Glomerular visceral epithelial cell (primary cell): ENCODE measurements at regions not wholly inside any gene's neighbourhood (a gene's known extent, or its start where the extent isn't known, plus 50 kb on each side); places are given as distances from the start of the nearest gene placed in this dataset.
"Not testable (repeated sequence)": the region's sequence is repeated elsewhere in the genome, so short reads cannot be mapped to it uniquely, and the experiment has no call there.

Experiments
- DNase-seq: peaks from one replicate; pipeline ENCODE4 v3.0.0-alpha.2; 2016; ENCODE audit errors: extremely low spot score

GRCh38 chr9:134546746-134547145 is 94.9 kb upstream of the COL5A1 start:
- no peak for DNase-seq

DNA sequence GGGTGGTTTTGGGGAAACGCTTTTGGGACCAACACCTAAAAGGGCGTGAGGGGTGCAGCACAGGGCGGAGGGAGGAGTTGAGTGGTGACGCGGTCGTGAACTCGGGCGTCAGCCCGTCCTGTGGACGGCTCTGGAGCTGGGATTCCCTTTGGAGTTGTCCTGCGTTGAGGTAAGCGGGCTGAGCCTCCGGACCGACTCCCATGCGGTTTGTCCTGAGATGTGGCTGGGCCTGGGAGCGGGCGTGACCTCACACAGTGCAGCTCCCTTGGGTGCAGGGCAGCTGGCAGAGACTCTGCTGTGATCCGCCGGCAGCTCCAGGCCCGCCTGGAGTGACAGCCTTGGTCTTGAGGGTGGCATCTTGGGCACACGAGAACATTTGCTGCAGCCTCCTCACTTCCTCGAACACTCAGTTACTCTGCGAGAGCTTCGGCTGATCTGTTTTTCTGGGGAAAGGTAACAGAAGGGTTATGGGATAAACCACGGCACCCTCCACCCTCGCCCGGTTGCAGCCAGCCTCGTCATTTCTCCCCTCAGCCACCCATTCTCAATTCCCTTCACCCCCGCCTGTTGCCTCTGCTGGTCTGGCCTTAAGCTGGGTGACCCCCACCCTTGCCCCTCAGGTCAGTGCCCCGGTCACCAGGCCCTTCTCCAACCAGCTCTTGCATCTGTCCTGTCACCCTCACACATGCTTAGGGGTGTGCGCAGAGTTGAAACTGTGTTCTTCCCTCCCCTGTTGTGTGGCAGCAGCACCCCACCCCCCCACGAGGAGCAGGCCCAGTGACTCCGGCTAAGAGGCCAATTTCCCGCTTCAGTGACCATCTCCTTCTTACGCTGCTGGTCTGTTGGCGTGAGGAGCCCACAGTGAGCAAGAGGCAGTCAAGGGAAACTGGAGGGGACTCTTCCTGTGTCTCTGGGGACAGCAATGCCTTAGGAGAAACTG is 94.2 kb upstream of the COL5A1 start:
- peak; percentile 85 for DNase-seq

DNA sequence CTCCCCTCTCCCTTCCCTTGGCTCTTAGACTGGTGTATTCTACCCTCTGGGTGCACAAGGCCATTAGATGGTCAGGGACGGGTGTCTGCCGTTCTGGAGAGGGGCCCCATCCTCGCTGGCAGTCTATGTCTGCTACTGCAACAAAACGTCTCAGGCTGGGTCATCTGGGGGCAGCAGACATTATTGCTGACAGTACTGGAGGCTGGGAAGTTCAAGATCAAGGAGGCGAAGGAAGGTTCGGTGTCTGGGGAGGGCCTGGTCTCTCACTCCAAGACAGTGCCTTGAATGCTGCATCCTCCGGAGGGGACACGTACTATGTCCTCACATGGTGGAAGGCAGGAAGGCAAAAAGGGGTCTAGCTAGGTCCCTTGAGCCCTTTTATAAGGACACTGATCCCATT is 93.4 kb upstream of the COL5A1 start:
- DNase-seq = no peak

GRCh38 chr9:134548618-134549017 is 93.0 kb upstream of the COL5A1 start:
- DNase-seq = no peak

DNA sequence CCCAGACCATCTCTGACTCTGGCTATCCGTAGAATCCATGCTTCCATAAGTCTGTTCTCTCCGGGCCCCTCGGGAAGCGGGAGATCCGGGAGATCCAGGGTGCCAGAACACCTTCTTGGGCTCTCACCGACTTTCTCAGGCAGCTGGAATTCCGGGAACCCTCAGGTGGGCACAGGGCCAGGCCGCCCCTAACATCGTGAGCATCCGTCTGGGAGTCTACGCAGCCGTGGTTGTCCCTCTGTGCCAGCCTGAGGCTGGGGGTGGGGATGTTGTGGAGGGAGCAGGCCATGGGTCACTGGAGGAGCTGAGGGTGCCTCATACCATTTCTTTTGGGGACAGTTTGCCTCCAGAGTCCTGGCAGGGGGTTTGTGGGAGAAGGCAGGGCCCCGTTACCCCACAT is 92.3 kb upstream of the COL5A1 start:
- no peak for DNase-seq

DNA sequence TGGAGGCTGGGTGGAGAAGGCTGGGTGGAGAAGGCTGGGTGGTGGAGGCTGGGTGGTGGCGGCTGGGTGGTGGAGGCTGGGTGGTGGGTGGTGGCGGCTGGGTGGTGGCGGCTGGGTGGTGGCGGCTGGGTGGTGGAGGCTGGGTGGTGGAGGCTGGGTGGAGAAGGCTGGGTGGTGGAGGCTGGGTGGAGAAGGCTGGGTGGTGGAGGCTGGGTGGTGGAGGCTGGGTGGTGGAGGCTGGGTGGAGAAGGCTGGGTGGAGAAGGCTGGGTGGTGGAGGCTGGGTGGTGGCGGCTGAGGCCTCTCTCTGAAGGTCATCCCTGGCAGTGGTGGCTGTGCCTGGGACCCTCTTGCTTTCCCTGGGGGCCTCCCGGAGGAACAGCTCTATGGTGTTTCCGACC is 91.5 kb upstream of the COL5A1 start:
- not testable (repeated sequence) for DNase-seq

DNA sequence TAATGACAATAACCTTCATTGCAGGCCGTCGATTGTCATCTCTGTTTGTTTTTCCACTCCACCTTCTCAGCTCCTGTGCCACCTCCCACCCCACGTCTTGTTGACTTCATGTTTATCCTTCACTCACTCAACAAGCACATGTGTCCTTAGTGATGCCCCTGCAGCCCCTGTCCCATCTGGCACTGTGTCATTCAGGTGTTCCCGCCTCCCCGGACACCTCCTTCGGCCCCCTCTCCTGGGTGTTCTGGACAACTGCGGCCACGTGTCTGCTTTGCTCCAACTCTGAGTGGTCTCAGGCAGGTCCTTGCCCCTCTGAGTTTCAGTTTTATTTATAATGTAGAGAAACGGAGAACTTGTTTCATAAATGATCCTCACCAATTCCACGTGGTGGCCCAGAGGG is 91.0 kb upstream of the COL5A1 start:
- no peak for DNase-seq

- DNase-seq = no peak
These were observed 90.4 kb upstream of the COL5A1 start for GRCh38 chr9:134551176-134551575.

GRCh38 chr9:134551644-134552348 is 89.8 kb upstream of the COL5A1 start:
- DNase-seq = peak; percentile 97

DNA sequence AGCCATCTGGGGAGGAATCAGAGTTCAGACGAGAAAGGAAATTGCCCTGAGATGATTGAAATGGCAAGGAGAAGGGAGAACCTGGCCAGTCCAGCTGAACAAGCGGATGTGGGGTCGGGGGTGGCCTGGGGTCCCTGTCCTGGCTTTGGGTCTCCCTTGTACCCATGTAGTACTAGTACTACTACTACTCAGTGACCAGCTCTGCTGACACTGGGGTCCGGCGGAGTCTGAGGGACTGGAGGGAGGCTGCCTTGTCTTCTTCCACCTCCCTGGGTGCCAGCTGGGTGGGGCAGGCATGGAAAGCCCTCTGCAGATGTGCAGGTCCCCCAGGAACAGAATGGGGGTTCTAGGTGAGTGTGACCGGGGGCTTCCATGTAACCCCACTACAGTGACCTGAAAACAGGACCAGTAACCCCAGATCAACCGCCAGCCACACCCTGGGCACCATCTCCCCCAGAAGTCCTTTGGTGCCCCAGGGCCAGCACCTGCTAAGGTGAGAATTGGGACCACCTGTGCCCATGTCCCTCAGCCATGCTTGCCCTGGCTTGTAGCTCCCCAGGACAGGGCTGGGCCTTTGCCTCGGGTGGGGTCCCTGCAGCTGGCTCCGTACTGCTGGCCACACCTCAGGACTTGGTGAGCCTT is 89.1 kb upstream of the COL5A1 start:
- no peak for DNase-seq

- no peak for DNase-seq
These were observed 88.3 kb upstream of the COL5A1 start for GRCh38 chr9:134553061-134553891.

DNA sequence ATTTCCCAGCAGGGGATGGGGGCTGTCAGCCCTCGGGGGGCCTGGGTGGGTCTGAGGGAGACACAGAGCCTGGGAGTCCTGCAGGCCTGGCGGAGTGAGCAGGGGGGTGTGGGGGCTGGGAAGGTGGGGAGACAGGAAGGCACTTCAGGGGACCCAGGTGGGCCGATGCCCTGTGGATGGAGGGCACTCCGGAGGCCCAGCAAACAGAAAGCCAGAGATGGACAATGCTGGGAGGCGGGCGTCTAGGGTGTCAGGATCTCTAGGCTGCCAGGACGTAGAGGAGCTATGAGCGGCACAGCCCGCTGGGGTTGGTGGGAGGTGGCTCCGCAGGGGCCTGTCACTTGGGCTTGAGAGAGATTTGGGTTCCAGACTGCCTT is 87.6 kb upstream of the COL5A1 start:
- no peak for DNase-seq

DNA sequence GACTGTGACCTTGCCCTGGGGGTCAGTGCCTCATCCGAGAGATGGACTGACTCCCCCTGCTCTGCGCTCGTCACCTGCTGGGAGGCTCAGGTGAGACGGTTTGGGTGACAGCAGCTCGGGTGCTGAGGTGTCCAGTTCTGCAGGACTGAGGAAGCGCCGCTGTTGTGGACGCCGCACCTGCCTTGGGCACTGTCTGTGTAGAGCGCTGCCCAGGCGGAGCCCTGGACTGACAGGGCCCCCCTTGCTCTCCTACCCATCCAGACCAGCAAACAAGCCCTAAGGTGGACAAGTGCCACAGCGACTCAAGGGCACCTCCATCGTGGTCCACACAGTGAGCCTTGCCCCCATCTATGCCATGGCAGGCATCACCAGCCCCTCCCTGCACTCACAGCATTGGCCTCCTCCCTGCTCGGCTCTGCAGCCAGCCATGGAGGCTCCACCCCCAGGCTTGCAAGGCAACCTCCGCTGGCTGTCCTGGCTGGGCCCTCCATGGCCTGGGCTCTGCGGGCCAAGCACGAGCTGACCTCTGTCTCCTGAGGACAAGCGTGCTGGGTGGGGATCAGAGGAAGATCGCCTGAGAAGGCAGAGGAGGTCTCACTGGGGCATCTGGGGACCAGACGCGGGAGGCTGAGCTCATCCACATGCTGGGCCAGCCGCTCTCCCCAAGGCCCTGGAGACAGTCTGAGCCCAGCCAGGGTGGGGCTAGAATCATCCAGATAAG is 87.1 kb upstream of the COL5A1 start:
- DNase-seq = no peak

GRCh38 chr9:134555094-134555650 is 86.4 kb upstream of the COL5A1 start:
- DNase-seq = peak; percentile 85

- DNase-seq = no peak
These were observed 85.0 kb upstream of the COL5A1 start for GRCh38 chr9:134556531-134557068.

- DNase-seq = no peak
These were observed 84.3 kb upstream of the COL5A1 start for GRCh38 chr9:134557331-134557730.

DNA sequence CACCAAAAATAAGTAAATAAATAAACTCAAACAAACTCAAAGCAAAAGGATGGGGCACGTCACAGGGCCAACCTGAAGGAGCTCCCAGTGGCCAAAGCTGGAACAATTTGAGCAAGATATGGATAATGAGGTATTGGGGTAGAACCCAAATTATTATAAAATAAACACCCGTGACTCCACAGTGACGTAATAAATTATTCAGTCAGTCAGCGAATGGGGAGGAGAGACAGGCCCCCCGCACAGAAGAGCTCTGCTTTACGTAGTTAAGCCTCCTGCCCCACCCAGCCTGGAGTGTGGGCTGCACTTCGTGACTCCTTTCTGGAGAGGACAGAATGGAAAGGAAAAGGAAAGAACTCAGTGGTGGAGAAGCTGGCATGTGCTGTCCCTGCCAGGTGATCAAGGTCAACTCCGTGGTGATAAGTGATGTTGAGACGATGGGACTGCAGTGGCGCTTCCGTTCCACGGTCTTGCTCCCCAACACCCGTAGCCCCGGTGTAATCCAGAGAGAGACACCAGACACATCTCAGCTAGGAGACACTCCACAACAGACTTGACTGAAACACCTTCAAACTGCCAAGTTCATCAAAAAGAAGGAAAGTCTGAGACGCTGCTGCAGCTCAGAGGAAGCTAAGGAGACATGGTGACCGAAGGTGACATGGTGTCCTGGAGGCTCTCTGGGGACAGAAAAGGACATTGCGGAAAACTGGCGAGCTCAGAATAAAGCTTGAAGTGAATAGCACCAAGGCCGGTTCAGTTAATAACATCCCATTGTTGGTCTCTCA is 83.3 kb upstream of the COL5A1 start:
- DNase-seq = no peak

GRCh38 chr9:134559013-134559412 is 82.6 kb upstream of the COL5A1 start:
- no peak for DNase-seq

- no peak for DNase-seq
These were observed 81.4 kb upstream of the COL5A1 start for GRCh38 chr9:134560206-134560605.

- DNase-seq = no peak
These were observed 80.9 kb upstream of the COL5A1 start for GRCh38 chr9:134560654-134561053.
